Panc1 (cell line): ENCODE measurements at regions not wholly inside any gene's neighbourhood (a gene's known extent, or its start where the extent isn't known, plus 50 kb on each side); places are given as distances from the start of the nearest gene placed in this dataset.

Experiments
- ATAC-seq: fragments of 200-7000 bp; cut with Tn5 transposase; 2 replicates; pipeline ENCODE4 v1.9.1; 2020; ENCODE audit warnings: mild to moderate bottlenecking, moderate library complexity
- BruUV-seq: library from RNA; stranded (reverse); fragments of 400-500 nt; replicated peaks from 2 replicates; lab custom pipeline; 2021; lab: Mats Ljungman, UMichigan
- CTCF ChIA-PET: fragments of 300-600 bp; sonication (Branson Sonifier 250); formaldehyde crosslinking; loops from one replicate; lab custom pipeline; 2022; ENCODE audit warnings: antibody characterized with exemption; lab: Charles Lee
- POLR2A ChIA-PET: fragments of 300-600 bp; sonication (Branson Sonifier 250); formaldehyde crosslinking; loops from one replicate; lab custom pipeline; 2022; ENCODE audit warnings: antibody characterized with exemption; lab: Charles Lee
- DNase-seq: peaks from one replicate; pipeline ENCODE4 v3.0.0-alpha.2; 2010; ENCODE audit warnings: low read depth, low spot score
- H3K27ac ChIP-seq: 2 replicates; pipeline ENCODE4 v1.5.1; 2011; ENCODE audit warnings: mild to moderate bottlenecking, low read length, inconsistent platforms
- H3K27me3 ChIP-seq: fragments of 200-500 bp; sonication (Bioruptor generic); 2 replicates; pipeline ENCODE4 v1.6.0; 2014; ENCODE audit warnings: low read length, inconsistent platforms; ENCODE audit not compliant: control insufficient read depth, insufficient read depth
- H3K36me3 ChIP-seq: fragments of 200-500 bp; sonication (Bioruptor generic); 2 replicates; pipeline ENCODE4 v1.5.1; 2014; ENCODE audit warnings: inconsistent platforms, mild to moderate bottlenecking, low read length, moderate library complexity; ENCODE audit not compliant: control insufficient read depth, insufficient read depth
- H3K4me1 ChIP-seq: 2 replicates; pipeline ENCODE4 v1.5.1; 2011; ENCODE audit warnings: inconsistent platforms, mild to moderate bottlenecking, low read length, moderate library complexity; ENCODE audit not compliant: control insufficient read depth, insufficient read depth
- H3K4me3 ChIP-seq, 2 experiments: 2 replicates each; pipeline ENCODE4 v1.5.1; 2011 to 2012; ENCODE audit warnings: low read depth in 2 of 2, low read length in 2 of 2, mild to moderate bottlenecking in 2 of 2, inconsistent platforms in 1 of 2, moderate library complexity in 1 of 2
- H3K9me3 ChIP-seq: fragments of 200-500 bp; sonication (Bioruptor generic); 2 replicates; pipeline ENCODE4 v1.5.1; 2014; ENCODE audit warnings: low read depth, mild to moderate bottlenecking, inconsistent platforms, low read length, moderate library complexity; ENCODE audit not compliant: control insufficient read depth, insufficient read depth
- POLR2AphosphoS5 ChIP-seq: IDR thresholded peaks from 2 replicates; pipeline ENCODE4 v1.6.1; 2012; ENCODE audit warnings: mild to moderate bottlenecking, low read depth, low read length, moderate library complexity
- SIN3A ChIP-seq: IDR thresholded peaks from 2 replicates; pipeline ENCODE4 v1.6.1; 2012; ENCODE audit warnings: low read depth, mild to moderate bottlenecking, low read length, moderate library complexity, borderline replicate concordance; ENCODE audit not compliant: insufficient read depth
- TCF7L2 ChIP-seq: IDR thresholded peaks from 2 replicates; pipeline ENCODE4 v1.6.1; 2011; ENCODE audit warnings: mild to moderate bottlenecking, low read depth, low read length, inconsistent platforms
- in situ Hi-C: cut with HindIII; loops from 2 replicates; pipeline ENCODE4 v1.10.0; 2016; ENCODE audit warnings: low sequenced_read_pairs, low pct_unique_long_range_greater_than_20kb
- intact Hi-C: fragments of 100-400 bp; cut with micrococcal nuclease; formaldehyde crosslinking; loops from one replicate; pipeline ENCODE4 v1.10.0; 2022; ENCODE audit not compliant: unreplicated experiment
- TF ChIP-seq, protein P1 (sequence below): fragments of 450-650 bp; IDR thresholded peaks from 2 replicates; pipeline ENCODE4 v1.5.1; 2017; ENCODE audit warnings: mild to moderate bottlenecking
- TF ChIP-seq, protein P2 (sequence below), 2 experiments: IDR thresholded peaks; 2 replicates each; pipeline ENCODE4 v1.6.1; 2011 to 2012; ENCODE audit warnings: low read depth in 2 of 2, control low read depth in 1 of 2, low read length in 1 of 2, mild to moderate bottlenecking in 1 of 2, moderate library complexity in 1 of 2; ENCODE audit not compliant: insufficient read depth in 1 of 2

DNA sequence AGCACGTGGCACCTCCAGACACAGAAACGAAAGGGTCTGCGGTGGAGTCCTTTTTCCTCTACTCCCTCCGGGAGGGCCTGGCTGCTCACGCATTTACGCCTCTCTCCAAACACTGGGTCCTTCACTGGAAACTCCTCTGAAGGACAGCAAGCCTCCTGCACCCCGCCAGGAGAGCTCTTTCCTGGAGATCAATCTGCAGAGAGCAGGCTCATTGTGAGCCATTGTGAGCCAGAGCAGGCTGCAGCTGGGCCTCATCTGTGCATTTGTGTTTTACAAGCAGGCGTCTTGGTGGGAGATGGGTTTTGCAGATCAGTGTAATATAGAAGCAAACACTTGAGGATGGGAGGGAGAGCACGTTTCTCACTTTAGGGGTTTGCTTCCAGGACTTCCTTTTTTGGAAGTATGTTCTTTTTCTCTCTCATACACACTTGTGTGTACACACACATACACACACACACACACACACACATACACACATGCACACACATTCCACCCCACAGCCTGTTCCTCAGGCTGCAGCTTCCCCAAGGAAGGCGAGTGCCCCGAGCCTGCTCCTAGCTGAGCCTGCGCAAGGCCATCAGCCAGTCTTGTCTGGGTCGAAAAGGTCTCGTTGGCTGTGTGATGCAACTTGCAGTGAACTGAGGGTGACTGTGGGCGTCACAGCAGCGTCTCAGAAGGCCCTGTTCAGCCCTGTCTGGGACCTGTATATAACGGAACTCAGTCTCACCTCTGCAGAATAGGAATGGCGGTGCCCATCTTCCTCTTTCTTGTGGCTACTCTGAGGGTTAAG, 163.5 kb downstream of the GLI2 start:
- in situ Hi-C loops (no loop called here), intact Hi-C loops (no loop called here)
- no TSS peak for BruUV-seq
- ATAC-seq (peak; percentile 40; the same call in 1 of the 2 replicates), DNase-seq (no peak)
- Histone ChIP-seq H3K36me3 (no peaks in the 10 kb centered on the region), H3K9me3 (no peaks in the 10 kb centered on the region), H3K4me1 (no peaks in the 10 kb centered on the region), H3K27me3 (no peaks in the 10 kb centered on the region), H3K4me3 (no peak overlapping the region), H3K27ac (no peak overlapping the region)
- CTCF ChIA-PET = no interaction called here
- TF ChIP-seq SIN3A (no peak), POLR2AphosphoS5 (no peak), TCF7L2 (no peak)
- TF ChIP-seq, protein P1, sequence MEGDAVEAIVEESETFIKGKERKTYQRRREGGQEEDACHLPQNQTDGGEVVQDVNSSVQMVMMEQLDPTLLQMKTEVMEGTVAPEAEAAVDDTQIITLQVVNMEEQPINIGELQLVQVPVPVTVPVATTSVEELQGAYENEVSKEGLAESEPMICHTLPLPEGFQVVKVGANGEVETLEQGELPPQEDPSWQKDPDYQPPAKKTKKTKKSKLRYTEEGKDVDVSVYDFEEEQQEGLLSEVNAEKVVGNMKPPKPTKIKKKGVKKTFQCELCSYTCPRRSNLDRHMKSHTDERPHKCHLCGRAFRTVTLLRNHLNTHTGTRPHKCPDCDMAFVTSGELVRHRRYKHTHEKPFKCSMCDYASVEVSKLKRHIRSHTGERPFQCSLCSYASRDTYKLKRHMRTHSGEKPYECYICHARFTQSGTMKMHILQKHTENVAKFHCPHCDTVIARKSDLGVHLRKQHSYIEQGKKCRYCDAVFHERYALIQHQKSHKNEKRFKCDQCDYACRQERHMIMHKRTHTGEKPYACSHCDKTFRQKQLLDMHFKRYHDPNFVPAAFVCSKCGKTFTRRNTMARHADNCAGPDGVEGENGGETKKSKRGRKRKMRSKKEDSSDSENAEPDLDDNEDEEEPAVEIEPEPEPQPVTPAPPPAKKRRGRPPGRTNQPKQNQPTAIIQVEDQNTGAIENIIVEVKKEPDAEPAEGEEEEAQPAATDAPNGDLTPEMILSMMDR = no peak
- TF ChIP-seq, protein P2, sequence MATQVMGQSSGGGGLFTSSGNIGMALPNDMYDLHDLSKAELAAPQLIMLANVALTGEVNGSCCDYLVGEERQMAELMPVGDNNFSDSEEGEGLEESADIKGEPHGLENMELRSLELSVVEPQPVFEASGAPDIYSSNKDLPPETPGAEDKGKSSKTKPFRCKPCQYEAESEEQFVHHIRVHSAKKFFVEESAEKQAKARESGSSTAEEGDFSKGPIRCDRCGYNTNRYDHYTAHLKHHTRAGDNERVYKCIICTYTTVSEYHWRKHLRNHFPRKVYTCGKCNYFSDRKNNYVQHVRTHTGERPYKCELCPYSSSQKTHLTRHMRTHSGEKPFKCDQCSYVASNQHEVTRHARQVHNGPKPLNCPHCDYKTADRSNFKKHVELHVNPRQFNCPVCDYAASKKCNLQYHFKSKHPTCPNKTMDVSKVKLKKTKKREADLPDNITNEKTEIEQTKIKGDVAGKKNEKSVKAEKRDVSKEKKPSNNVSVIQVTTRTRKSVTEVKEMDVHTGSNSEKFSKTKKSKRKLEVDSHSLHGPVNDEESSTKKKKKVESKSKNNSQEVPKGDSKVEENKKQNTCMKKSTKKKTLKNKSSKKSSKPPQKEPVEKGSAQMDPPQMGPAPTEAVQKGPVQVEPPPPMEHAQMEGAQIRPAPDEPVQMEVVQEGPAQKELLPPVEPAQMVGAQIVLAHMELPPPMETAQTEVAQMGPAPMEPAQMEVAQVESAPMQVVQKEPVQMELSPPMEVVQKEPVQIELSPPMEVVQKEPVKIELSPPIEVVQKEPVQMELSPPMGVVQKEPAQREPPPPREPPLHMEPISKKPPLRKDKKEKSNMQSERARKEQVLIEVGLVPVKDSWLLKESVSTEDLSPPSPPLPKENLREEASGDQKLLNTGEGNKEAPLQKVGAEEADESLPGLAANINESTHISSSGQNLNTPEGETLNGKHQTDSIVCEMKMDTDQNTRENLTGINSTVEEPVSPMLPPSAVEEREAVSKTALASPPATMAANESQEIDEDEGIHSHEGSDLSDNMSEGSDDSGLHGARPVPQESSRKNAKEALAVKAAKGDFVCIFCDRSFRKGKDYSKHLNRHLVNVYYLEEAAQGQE (IDR thresholded peaks at IDR 0.05; ENCODE audit: insufficient read depth in 1 of 2, low read depth in 2 of 2, low read length in 1 of 2) = no peak
- POLR2A ChIA-PET = interaction anchor here (0.5 kb wide), 1 partner anchor 186 kb away, joined by 5 read pairs; no protein-coding TSS in a partner anchor

DNA sequence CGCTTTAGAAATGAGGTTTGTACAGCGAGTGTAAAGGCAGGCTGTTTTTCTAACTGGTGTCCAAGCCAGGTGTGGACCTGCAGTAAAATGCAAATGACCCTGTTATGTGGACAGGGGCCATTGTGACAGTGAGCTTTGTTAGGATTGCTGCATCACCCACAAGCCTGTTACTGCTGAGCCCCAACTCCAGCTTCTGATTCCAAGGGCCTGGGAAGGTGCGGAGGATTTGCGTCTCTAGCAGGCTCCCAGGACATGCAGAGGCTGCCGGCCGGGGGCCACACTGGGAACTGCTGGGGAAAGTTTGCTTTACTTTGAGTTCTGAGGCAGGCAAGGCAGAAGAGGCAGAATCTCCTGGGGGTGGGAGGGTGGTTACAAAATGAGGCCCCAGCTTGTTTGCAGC, 164.1 kb downstream of the GLI2 start:
- TF ChIP-seq, protein P1 = no peak
- TF ChIP-seq SIN3A (no peak), TCF7L2 (no peak), POLR2AphosphoS5 (no peak)
- TF ChIP-seq, protein P2 (IDR thresholded peaks at IDR 0.05; ENCODE audit: insufficient read depth in 1 of 2, low read depth in 2 of 2, low read length in 1 of 2) = no peak
- no peaks in the 10 kb centered on the region for H3K4me1 ChIP-seq
- no peak overlapping the region for H3K27ac ChIP-seq
- H3K27me3 ChIP-seq = no peaks in the 10 kb centered on the region
- intact Hi-C loops = no loop called here
- no peak overlapping the region for H3K4me3 ChIP-seq
- CTCF ChIA-PET = no interaction called here
- POLR2A ChIA-PET = no interaction called here
- in situ Hi-C loops = no loop called here
- H3K36me3 ChIP-seq = no peaks in the 10 kb centered on the region
- no peaks in the 10 kb centered on the region for H3K9me3 ChIP-seq
- DNase-seq = no peak
- BruUV-seq = no TSS peak
- no peak for ATAC-seq
